ENCODE measurements at regions not wholly inside any gene's neighbourhood (a gene's known extent, or its start where the extent isn't known, plus 50 kb on each side); places are given as distances from the start of the nearest gene placed in this dataset.
A peak's percentile ranks its signal among the peaks of the same experiment; 100 is the strongest.
"Not testable (repeated sequence)": the region's sequence is repeated elsewhere in the genome, so short reads cannot be mapped to it uniquely, and the experiment has no call there.

- peak; percentile 9 for DNase-seq
Measured at GRCh38 chr19:14283813-14284520, 78.0 kb upstream of the ADGRL1 start.

GRCh38 chr19:14279270-14279669 lies 73.3 kb upstream of the ADGRL1 start:
- DNase-seq, result not testable (repeated sequence)

DNA sequence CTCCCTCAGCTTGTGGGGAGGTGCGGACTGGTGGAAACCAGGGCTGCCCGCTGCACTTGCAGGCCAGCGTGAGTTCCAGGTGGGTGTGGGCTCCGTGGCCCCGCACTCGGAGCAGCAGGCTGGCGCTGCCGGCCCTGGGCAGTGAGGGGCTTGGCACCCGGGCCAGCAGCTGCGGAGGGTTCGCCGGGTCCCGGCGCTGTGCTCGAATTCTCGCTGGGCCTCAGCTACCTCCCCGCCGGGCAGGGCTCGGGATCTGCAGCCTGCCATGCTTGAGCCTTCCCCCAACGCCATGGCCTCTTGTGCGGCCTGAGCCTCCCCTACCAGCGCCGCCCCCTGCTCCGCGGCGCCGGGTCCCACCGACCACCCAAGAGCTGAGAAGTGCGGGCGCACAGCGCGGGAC lies 71.6 kb upstream of the ADGRL1 start:
- no peak for DNase-seq

GRCh38 chr19:14275823-14276222 lies 69.9 kb upstream of the ADGRL1 start:
- DNase-seq, result not testable (repeated sequence)

- DNase-seq, result no peak
Measured at GRCh38 chr19:14272623-14273022, 66.7 kb upstream of the ADGRL1 start.

DNA sequence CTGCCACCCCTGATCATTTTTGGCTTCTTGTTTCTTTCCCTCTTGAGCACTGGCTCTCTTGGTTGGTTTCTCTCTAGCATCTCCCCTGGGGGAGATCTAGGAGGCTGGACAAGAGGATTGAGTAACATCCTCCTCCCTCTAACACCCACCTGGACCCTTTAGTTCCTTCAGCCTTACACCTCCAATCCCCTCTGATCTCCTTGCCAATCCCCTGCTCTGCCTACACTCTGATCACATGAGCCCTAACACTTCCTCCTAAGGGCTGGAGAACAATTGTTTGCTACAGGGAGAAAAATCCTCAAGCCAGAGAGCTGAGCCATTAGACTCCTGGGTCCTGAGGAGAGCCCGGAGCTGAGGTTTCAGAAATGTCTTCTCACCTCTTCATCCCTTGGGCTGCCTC lies 65.9 kb upstream of the ADGRL1 start:
- no peak for DNase-seq

- not testable (repeated sequence) for DNase-seq
Measured at GRCh38 chr19:14270557-14270956, 64.6 kb upstream of the ADGRL1 start.

- DNase-seq, result no peak
Measured at GRCh38 chr19:14267224-14267741, 61.3 kb upstream of the ADGRL1 start.

GRCh38 chr19:14266208-14266607 lies 60.2 kb upstream of the ADGRL1 start:
- DNase-seq, result not testable (repeated sequence)

GRCh38 chr19:14265290-14266036 lies 59.5 kb upstream of the ADGRL1 start:
- DNase-seq, result no peak

GRCh38 chr19:14255902-14256649 lies 50.1 kb upstream of the ADGRL1 start:
- DNase-seq, result not testable (repeated sequence)
